Inferior parietal cortex (tissue), 1 donor: ENCODE measurements at regions not wholly inside any gene's neighbourhood (a gene's known extent, or its start where the extent isn't known, plus 50 kb on each side); places are given as distances from the start of the nearest gene placed in this dataset.
"Not testable (repeated sequence)": the region's sequence is repeated elsewhere in the genome, so short reads cannot be mapped to it uniquely, and the experiment has no call there.

ENCODE experiments used
- DNase-seq: peaks from one replicate; pipeline ENCODE4 v3.0.0-alpha.2; 2016; ENCODE audit errors: extremely low spot score

DNA sequence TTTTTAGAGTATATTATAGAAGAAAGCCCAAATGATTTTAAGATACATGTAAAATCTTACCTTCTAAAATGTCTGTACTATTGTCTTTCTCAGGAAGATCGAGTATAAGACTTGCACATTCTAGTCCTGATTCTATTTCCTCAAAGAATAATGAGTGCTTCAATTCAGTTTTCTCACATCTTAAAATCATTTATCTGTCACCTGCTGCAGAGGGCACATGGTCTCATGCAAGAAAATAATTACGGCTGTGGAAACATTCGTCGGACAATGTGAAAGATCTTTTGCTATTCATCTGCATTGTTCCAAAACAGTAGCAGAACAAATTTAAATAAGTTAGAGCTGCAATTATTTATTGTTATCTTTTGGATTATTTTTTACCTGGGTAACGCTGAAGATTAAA is 1403.5 kb downstream of the PCDH9 start:
- no peak for DNase-seq

DNA sequence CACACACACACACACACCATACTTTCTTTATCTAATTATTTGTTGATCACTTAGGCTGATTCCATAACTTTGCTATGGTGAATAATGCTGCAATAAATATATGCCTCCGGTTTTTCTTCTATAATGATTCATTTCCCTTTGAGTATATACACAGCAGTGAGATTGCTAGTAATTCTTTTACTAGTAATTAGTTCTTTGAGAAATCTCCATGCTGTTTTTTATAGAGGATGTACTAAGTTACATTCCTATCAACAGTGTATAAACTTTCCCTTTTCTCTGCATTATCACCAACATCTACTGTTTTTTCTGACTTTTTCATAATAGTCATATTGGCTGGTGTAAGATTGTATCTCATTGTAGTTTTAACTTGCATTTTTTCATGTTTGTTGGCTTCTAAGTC is 1405.1 kb downstream of the PCDH9 start:
- DNase-seq, result no peak

DNA sequence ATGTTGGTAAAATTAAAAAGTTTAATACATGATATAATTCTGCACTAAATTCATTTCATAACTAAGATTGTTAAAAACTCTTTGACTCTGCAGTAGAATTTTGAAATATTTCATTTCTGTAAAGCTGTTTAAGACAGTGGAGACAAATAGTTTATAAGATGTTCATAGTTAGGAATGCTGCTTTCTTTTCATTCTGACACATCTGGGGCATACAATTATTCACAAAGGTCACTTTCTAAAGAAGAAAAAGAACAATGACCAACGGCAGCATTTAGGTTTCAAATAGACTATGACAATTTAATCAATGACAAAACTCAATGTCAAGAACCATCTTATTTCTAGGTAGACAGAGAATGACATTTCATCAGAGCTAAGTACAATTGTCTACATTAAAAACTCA is 1422.1 kb downstream of the PCDH9 start:
- no peak for DNase-seq

DNA sequence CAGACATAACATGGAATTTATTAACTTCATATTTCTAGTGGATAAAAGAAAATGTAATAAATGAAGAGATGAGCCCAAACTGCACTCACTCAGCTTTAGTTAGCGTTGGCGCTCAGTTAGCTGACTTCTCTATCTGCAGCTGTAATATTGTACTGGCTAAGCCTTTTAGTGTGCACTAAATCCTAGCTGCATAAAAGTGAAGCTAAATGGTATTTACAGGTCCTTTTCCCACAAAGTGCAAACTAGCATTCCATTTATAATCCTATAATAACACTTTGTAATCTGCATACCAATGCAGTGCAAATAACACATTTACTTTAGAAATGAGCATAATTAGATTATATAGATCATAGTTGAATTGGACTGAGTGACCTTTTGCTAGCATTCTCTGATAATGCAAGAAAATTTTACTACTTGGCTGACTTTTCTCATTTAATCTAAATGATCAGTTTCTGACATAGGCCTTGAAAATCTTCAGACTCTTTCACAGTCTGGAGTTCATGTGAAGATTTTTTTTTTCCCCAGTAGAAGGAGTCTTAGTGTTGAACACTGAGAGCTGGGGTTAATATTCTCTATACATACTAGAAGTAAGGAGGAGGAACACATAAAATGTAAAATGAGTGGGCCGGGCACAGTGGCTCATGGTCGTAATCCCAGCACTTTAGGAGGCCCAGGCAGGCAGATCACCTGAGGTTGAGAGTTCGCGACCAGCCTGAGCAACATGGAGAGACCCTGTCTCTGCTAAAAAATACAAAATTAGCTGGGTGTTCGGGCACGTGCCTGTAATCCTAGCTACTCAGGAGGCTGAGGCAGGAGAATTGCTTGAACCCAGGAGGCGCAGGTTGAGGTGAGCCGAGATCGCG is 1426.4 kb downstream of the PCDH9 start:
- DNase-seq, result no peak

DNA sequence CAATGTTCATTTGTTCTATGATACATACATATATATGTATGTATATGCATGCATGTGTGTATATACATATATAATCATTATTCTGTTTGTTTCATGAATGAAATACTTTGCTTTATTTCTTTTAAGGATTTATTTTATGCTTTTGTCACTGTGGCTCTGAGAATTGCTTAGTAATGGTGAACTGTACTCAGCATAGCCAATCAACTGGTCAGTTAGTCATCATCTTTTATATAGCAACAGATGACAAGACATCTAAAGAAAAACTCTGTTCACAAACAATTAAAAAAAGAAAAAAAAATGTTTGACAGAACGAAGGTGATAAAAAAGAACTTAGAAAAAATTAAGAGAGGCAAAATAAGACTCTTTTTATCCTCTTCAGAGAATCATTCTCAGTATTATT is 1440.3 kb downstream of the PCDH9 start:
- no peak for DNase-seq

DNA sequence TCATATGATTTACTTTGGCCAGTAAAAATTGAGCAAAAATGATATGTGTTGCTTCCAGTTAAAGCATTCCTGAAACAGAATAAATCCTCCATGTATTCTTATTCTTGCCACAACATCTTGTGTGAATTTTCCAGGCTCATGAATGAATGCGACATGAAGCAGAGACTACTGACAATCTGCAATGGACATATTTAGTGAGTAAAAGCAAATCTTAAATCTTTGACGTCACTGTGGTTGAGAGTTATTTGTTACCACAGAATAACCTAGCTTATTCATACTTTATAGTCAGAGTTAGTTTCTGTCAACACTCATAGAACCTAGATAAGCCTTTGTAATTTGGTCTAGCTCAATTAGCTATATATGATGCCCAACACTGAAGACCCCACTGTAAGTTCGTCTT is 1443.1 kb downstream of the PCDH9 start:
- DNase-seq, result no peak

DNA sequence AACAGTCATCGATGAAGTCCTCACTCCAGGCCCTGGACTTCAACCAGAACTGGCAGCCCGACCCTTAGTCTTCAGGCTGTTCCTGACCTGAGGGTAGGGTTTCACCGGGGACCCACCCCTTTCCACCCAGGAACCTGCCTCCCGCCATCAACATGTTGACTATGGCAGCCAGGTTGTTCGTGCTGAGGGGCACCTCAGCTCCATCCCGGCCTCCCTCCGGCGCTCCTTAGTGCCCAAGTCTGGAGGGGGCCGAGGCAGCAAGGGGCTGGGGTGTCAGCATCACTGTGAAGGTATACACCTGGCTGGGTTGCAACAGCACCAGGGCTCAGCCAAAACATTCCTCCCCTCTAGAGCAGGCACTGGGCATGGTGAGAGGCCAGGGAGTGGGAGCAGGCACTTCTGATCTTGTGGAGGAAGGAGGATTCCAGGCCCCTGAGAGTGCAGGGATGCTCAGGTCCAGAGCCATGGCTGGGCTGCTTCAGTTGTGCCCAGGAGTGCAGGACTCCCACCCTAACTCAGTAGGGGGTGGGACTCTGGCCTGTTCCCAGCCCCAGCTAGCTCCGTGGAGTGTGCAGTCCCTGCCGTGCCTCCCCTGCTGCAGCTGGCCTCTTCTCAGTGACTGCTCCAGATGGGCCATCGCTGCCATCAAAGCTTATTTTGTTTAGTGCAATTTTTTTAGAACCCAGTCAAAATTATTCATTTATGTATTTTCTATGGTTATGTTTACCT is 1445.9 kb downstream of the PCDH9 start:
- DNase-seq, result no peak

DNA sequence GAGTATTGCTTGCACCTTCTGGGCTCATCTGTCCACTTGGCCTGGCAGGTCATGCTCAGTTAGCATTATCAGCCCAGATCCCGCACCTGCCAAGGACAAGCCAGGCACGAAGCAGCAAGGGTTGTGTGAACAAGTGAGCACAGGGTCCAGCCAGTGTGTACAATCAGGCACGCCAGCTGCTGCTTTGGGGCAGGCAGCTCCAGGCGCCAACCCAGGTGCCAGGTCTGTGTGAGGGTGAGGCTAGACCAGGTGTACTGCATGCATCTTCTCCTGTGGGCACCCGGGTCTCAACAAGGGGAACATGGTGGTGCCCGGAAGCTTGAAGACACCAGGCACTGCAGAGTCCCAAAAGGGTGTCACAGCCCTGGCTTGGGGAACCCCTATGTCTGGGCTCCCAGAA is 1446.8 kb downstream of the PCDH9 start:
- no peak for DNase-seq

DNA sequence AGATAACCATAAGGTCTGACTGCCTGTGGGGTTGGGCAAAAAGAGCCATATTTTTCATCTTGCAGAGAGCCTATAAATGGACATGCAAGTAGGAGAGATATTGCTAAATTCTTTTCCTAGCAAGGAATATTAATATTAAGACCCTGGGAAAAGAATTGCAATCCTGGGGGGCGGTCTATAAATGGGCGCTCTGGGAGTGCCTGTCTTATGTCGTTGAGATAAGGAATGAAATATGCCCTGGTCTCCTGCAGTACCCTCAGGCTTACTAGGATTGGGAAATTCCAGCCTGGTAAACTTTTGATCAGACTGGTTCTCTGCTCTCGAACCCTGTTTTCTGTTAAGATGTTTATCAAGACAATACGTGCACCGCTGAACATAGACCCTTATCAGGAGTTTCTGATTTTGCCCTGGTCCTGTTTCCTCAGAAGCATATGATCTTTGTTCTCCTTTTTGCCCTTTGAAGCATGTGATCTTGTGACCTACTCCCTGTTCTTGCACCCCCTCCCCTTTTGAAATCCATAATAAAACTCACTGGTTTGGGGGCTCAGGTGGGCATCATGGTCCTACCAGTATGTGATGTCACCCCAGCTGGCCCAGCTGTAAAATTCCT is 1458.3 kb downstream of the PCDH9 start:
- DNase-seq, result not testable (repeated sequence)

DNA sequence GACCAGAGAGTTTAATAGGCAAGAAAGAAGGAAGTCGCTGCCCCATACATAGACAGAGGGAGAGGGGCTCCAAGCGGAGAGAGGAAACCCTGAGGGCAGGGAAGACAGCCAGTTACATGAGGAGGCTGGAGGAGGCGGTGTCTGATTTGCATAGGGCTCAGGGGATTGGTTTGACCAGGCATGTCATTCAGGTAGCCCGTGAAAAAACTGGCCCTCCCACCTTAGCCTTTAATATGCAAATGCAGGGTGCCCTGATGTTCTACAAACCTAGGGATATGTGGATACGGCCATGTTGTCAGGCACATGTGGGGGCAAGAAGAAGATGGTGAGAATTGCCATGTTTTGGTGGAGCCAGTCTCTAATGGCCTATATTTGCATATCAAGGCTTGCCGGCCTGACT is 1461.6 kb downstream of the PCDH9 start:
- no peak for DNase-seq

DNA sequence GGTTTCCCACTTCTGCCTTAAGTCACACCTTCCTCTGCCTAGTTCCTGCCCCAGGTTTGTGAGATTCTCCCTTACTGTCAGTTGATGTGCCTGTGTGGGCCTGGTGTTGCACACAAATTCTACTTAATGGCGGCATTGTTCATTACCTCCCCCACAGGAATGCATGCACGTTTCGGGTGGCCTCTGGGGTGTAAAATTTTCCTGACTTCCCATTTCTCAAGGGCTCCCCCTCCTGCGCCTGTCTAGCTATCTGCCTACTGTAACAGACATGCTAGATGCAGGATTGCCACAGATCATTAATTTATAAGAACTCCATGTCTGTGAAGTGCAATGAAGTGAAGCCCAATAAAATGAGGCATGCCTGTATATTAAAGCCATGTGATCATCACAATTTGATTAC is 1466.3 kb downstream of the PCDH9 start:
- DNase-seq, result no peak

DNA sequence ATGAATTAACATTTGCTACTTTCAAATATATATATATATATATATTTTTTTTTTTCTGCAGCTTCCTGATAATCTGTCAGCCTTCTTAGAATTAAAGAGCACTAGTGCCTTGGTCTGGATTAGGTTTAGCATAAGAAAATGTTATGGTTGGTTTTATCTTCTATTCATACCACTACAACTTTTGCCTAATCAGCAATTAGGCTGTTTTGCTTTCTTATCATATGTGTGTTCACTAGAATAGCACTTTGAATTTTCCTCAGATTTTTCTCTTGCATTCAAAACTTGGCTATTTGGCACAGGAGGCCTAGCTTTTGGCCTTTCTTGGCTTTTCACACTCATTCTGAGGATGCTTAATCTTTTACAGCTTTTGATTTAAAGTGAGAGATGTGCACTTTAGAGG is 1468.1 kb downstream of the PCDH9 start:
- DNase-seq, result no peak

DNA sequence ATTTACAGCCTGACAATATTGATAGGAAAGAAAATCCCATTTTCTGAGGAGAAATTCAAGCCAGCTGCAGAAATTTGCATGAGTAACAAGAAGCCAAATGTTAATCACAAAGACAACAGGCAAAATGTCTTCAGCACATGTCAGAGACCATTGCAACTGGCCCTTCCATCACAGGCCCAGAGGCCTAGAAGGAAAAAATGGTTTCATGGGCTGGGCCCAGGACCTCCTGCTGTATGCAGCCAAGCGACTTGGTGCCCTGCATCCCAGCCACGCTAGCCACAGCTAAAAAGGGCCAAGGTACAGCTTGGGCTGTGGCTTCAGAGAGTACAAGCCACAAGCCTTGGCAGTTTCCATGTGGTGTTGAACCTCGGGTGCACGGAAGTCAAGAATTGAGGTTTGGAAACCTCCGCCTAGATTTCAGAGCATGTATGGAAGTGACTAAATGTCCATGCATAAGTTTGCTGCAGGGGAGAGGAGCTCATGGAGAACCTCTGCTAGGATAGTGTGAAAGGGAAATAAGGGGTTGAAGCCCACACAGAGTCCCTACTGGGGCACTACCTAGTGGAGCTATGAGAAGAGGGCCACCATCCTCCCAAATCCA is 1474.0 kb downstream of the PCDH9 start:
- DNase-seq, result no peak

DNA sequence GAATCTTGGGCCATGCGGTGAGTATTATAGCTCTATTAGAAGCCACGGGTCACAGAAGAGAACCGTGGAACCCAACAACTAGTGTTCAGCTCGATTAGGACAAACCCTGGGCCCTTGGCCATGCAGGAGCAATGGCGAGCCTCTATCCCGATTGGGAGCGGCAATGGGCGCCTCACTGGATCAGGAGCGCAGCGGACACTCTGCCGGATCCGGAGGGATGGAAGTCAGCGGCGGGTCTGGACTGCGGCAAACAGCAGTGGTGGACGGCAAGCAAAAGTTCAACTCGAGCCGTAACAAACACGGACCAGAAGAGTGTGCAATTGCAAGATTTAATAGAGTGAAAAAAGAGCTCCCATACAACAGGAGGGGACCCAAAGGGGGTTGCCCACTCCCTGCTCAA is 1481.9 kb downstream of the PCDH9 start:
- DNase-seq, result no peak

DNA sequence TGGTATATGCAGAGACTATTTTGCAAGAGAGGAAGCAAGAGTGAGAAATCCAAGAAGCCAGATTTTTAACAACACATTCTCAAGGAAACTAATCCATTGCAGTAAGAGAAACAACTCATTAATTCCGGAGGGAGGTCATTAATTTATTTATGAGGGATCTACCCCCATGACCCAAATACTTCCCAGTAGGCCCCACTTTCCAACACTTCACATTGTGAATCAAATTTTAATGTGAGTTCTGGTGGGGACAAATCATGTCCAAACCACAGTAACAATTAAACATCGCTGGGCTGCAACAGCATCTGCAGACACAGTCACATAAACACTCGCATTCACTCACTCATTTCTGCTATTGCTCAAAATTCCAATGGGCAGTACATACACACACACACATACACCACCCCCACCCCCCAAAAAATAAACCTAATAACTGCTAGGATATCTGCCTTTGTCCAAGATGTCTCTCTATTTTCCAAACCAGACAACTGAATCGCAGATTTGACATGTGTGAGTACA is 1483.7 kb downstream of the PCDH9 start:
- no peak for DNase-seq

DNA sequence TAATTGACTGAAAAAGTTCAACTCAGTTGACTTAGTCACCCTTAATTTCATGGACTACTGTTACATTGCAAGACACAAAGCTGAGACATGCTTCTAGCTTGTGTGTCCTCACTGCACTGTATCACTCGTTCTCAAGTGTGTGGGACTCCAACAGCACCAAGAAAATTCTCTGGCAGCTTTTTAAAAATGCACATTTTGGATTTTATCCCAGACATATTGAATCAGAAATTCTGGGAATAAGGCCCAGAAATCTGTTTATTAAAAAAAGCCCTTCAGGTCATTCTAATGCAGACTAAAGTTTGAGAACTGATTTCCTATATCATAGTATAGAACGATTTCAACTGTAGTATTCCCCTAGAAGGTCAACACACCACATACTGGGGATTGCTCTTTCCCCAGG is 1485.3 kb downstream of the PCDH9 start:
- peak; percentile 34 for DNase-seq

DNA sequence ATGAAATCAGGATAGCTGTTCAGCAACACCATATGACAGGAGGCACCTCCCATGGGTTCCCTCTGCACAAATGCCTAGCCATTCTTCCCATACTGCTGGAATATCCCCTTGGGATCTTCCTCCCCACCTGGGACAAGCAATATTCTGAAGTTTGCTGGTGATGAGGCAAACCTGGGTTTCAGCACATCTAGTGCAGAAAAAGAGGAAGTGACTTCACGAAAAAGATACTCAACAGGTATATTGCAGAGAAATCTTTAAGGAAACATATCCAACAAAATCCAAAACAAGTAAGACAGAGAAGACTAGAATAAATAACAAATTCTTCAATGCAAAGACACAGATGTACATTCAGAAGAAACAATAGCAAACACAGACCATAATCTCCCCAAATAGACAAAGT is 1497.0 kb downstream of the PCDH9 start:
- no peak for DNase-seq

DNA sequence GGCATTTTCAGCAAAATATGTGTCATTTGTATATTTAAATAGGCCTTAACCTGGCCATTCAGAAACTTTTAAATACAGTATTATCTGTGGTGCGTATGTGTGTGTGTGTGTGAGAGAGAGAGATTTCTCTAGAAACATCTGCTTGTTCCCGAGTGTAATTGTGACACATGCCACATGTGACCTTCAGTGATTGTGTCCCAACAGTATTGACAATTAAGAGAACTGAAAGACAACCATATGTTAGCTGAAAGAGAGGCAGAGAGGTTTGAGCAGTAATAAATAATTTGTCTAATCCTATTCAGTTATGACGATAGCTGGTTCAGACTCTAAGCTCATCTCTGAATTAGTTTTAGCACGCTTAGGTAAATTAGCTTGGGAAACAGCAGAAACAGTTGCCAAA is 1503.1 kb downstream of the PCDH9 start:
- DNase-seq, result no peak

DNA sequence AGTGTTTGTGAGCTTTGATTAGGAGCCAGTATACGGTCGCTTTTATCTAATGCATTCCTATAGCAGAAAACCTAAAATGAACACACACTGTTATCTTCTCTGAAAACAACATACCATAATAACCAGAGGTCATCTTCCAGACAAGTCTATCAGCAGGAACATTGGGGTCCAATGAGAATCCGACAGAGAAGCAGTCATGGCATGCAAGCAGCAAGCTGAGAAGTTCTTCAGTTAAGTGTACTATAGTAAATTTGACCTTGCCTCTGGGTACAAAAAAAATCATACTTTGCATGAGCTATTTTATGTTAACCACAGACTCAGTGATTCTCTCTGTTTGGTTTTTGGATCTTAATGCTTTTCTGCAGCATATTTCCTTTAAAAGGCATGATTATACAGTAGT is 1505.1 kb downstream of the PCDH9 start:
- DNase-seq, result no peak

DNA sequence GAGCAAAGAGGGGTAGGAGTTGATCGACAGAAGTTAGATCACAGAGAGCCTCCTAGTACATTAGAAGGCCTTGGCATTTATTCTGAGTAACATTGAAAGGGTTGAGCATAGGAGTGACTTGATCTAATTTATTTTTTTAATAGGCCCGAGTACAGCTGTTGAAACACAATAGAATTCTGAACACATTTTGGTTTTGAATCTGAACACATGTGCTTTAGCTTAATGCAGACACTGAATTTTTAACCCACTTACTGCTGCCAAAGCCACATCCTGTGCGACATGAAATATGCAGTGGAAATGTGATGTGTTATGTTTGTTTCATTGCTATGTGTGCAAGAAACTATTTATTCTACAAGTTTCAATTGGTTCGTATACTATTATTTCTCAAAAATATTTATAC is 1505.9 kb downstream of the PCDH9 start:
- no peak for DNase-seq

DNA sequence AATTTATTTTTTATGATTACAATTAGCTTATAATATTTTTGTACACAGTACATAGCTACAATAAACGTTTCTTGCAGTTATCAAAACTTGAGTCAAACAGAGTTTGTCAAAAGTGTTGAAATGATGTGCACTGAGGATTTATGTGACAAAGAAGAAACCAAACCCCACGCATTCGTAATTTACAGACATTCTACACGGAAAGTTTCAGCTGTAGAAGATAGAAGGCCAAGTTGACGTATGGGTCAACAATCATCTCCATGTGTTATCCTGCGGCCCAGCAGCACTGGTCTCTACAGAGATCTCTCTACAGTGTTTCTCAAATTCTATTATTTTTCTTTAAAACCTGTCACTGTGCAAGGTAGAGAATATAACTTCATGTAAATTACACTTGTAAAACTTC is 1507.6 kb downstream of the PCDH9 start:
- DNase-seq, result no peak

DNA sequence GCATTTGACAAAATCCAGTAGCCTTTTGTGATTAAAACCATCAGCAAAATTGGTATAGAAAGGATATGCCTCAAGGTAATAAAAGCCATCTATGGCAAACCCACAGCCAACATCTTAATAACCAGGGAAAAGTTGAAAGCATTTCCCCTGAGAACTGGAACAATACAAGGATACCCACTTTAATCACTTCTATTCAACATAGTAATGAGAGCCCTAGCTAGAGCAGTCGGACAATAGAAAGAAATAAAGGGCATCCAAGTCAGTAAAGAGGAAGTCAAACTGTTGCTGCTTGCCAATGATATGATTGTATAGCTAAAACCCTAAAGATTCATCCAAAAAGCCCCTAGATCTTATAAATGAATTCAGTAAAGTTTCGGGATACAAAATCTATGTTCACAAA is 1510.3 kb downstream of the PCDH9 start:
- no peak for DNase-seq
